Sigmoid colon (tissue), 6 donors: ENCODE measurements at regions not wholly inside any gene's neighbourhood (a gene's known extent, or its start where the extent isn't known, plus 50 kb on each side); places are given as distances from the start of the nearest gene placed in this dataset.

Source experiments
- DNase-seq: peaks from one replicate; pipeline ENCODE4 v3.0.0-alpha.2; 2019
- H3K27ac ChIP-seq, 4 donors: fragments of 200-600 bp; sonication (generic); one replicate each; pipeline ENCODE4 v1.5.1; 2016 to 2019; ENCODE audit warnings: mild to moderate bottlenecking in 1 of 4
- H3K27me3 ChIP-seq, 3 donors: fragments of 200-600 bp; sonication (generic); one replicate each; pipeline ENCODE4 v1.5.1; 2019; ENCODE audit warnings: mild to moderate bottlenecking in 1 of 3
- H3K36me3 ChIP-seq, 4 donors: fragments of 200-600 bp; sonication (generic); one replicate each; pipeline ENCODE4 v1.5.1; 2016 to 2019
- H3K4me1 ChIP-seq, 4 donors: fragments of 200-600 bp; sonication (generic); one replicate each; pipeline ENCODE4 v1.5.1; 2017 to 2019
- H3K4me3 ChIP-seq, 4 donors: fragments of 200-600 bp; sonication (generic); one replicate each; pipeline ENCODE4 v1.5.1; 2017 to 2019; ENCODE audit warnings: mild to moderate bottlenecking in 2 of 4, moderate library complexity in 1 of 4
- H3K9me3 ChIP-seq, 4 donors: fragments of 200-600 bp in 3 of 4; sonication (generic) in 3 of 4; one replicate each; pipeline versions ENCODE4 v1.5.1 to v1.6.1; 2013 to 2019
- EP300 ChIP-seq, 4 donors: sonication (generic); formaldehyde crosslinking; IDR thresholded peaks; one replicate each; pipeline ENCODE4 v1.6.1; 2017; ENCODE audit warnings: antibody characterized with exemption in 4 of 4
- POLR2A ChIP-seq, 2 donors: fragments of 450-650 bp; IDR thresholded peaks; one replicate each; pipeline ENCODE4 v1.6.1; 2016; ENCODE audit warnings: antibody characterized with exemption in 2 of 2, mild to moderate bottlenecking in 2 of 2, moderate library complexity in 2 of 2
- POLR2AphosphoS5 ChIP-seq, 4 donors: sonication (generic); formaldehyde crosslinking; IDR thresholded peaks; one replicate each; pipeline ENCODE4 v1.6.1; 2017; ENCODE audit warnings: antibody characterized with exemption in 4 of 4
- WGBS, 2 donors: extraction: QIAGEN DNeasy Blood & Tissue Kit; methylation state at CpG; one replicate each; pipeline ENCODE4 v1.1.7; 2013; 5-methylcytosine and 5-hydroxymethylcytosine counted together
- intact Hi-C: fragments of 100-400 bp; cut with DNase I; formaldehyde crosslinking; loops from one replicate; pipeline ENCODE4 v1.15.1; 2023
- TF ChIP-seq, protein P1 (sequence below), 4 experiments: fragments of 450-650 bp in 3 of 4; fragments of 200-600 bp in 1 of 4; IDR thresholded peaks; one replicate each; pipeline ENCODE4 v1.5.1; 2016 to 2019; ENCODE audit warnings: antibody characterized with exemption in 4 of 4, mild to moderate bottlenecking in 3 of 4, moderate library complexity in 2 of 4
- donor health status: healthy with polysubstance abuse.
- donor health status: healthy.

- Histone ChIP-seq H3K4me1 (peaks cover 0 to 19% (median 2%) of the 10 kb centered on the region in 4 donors), H3K4me3 (no peak overlapping the region), H3K36me3 (no peaks in the 10 kb centered on the region), H3K9me3 (no peaks in the 10 kb centered on the region), H3K27me3 (no peaks in the 10 kb centered on the region), H3K27ac (no peak overlapping the region)
- intact Hi-C loops, result no loop called here
- WGBS, 2 donors, result 47 to 85% methylated on average over 4 of the region's 4 CpGs
- no peak for DNase-seq
- TF ChIP-seq POLR2A (IDR thresholded peaks at IDR 0.05), result no peak
- TF ChIP-seq EP300 (IDR thresholded peaks at IDR 0.05), result no peak
- TF ChIP-seq, protein P1, sequence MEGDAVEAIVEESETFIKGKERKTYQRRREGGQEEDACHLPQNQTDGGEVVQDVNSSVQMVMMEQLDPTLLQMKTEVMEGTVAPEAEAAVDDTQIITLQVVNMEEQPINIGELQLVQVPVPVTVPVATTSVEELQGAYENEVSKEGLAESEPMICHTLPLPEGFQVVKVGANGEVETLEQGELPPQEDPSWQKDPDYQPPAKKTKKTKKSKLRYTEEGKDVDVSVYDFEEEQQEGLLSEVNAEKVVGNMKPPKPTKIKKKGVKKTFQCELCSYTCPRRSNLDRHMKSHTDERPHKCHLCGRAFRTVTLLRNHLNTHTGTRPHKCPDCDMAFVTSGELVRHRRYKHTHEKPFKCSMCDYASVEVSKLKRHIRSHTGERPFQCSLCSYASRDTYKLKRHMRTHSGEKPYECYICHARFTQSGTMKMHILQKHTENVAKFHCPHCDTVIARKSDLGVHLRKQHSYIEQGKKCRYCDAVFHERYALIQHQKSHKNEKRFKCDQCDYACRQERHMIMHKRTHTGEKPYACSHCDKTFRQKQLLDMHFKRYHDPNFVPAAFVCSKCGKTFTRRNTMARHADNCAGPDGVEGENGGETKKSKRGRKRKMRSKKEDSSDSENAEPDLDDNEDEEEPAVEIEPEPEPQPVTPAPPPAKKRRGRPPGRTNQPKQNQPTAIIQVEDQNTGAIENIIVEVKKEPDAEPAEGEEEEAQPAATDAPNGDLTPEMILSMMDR (IDR thresholded peaks at IDR 0.05), result no peak
- TF ChIP-seq POLR2AphosphoS5 (IDR thresholded peaks at IDR 0.05), result no peak
Measured at GRCh38 chr6:139442188-139442671, 67.8 kb upstream of the CITED2 start.

- H3K27ac ChIP-seq, result peak overlapping the region; percentile 39 to 51 (median 47)
- intact Hi-C loops, result no loop called here
- no peak overlapping the region for H3K4me3 ChIP-seq
- no peaks in the 10 kb centered on the region for H3K27me3 ChIP-seq
- 31 to 43% methylated on average over 6 of the region's 6 CpGs for WGBS, 2 donors
- H3K36me3 ChIP-seq, result no peaks in the 10 kb centered on the region
- DNase-seq, result no peak
- TF ChIP-seq EP300 (IDR thresholded peaks at IDR 0.05) (no peak), POLR2AphosphoS5 (IDR thresholded peaks at IDR 0.05) (peak in 3 of 4 donors; percentile 8 to 16 (median 9)), POLR2A (IDR thresholded peaks at IDR 0.05) (no peak)
- TF ChIP-seq, protein P1 (IDR thresholded peaks at IDR 0.05), result no peak
- H3K9me3 ChIP-seq, result no peaks in the 10 kb centered on the region
- peaks cover 0 to 33% (median 10%) of the 10 kb centered on the region in 4 donors for H3K4me1 ChIP-seq
Measured at GRCh38 chr6:139439349-139439748, 64.9 kb upstream of the CITED2 start.

GRCh38 chr6:139438775-139439174 lies 64.3 kb upstream of the CITED2 start:
- Histone ChIP-seq H3K4me1 (peaks cover 0 to 33% (median 10%) of the 10 kb centered on the region in 4 donors), H3K4me3 (no peak overlapping the region), H3K27me3 (no peaks in the 10 kb centered on the region), H3K27ac (peak overlapping the region; percentile 39 to 51 (median 47)), H3K36me3 (no peaks in the 10 kb centered on the region), H3K9me3 (no peaks in the 10 kb centered on the region)
- intact Hi-C loops, result no loop called here
- DNase-seq, result no peak
- WGBS, 2 donors, result 84 to 90% methylated on average over 5 of the region's 5 CpGs
- TF ChIP-seq EP300 (IDR thresholded peaks at IDR 0.05), result no peak
- TF ChIP-seq, protein P1 (IDR thresholded peaks at IDR 0.05), result no peak

- Histone ChIP-seq H3K4me1 (peaks cover 0 to 29% (median 10%) of the 10 kb centered on the region in 4 donors), H3K36me3 (no peaks in the 10 kb centered on the region), H3K27ac (peak overlapping the region in 2 of 4 donors; percentile 21 to 39), H3K4me3 (no peak overlapping the region), H3K9me3 (no peaks in the 10 kb centered on the region), H3K27me3 (no peaks in the 10 kb centered on the region)
- intact Hi-C loops, result no loop called here
- DNase-seq, result no peak
- 95 to 97% methylated on average over 3 of the region's 3 CpGs for WGBS, 2 donors
- TF ChIP-seq, protein P1 (IDR thresholded peaks at IDR 0.05), result no peak
- TF ChIP-seq POLR2A (IDR thresholded peaks at IDR 0.05) (no peak), POLR2AphosphoS5 (IDR thresholded peaks at IDR 0.05) (no peak), EP300 (IDR thresholded peaks at IDR 0.05) (no peak)
Measured at GRCh38 chr6:139436957-139437348, 62.5 kb upstream of the CITED2 start.
